ENCODE measurements at regions not wholly inside any gene's neighbourhood (a gene's known extent, or its start where the extent isn't known, plus 50 kb on each side); places are given as distances from the start of the nearest gene placed in this dataset.

DNA sequence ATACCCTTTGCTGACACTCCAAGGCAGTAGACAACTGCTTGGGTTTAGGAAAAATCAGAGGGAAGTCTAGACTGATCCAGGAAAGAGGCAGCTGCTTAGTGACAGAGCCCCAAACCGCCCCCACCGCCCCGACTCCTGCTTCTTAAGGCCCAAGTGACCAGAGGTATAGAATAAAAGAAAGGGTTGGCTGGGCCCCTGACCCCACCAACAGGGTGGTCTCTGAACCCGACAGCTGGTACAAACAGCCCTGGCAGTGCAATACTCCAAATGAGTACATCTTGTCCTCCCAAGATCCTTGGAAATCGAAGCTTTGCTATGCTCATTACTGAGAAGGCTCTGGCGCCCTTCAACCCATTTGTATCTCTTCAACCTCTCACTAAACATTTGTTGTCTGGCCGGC lies 60.6 kb downstream of the PABIR2 start:
- TF ChIP-seq EZH2 (IDR thresholded peaks at IDR 0.05; ENCODE audit: low read length, unreplicated experiment) (no peak), EZH2phosphoT487 (IDR thresholded peaks at IDR 0.05; ENCODE audit: borderline replicate concordance, low read length) (no peak)
- TF ChIP-seq, protein P1, sequence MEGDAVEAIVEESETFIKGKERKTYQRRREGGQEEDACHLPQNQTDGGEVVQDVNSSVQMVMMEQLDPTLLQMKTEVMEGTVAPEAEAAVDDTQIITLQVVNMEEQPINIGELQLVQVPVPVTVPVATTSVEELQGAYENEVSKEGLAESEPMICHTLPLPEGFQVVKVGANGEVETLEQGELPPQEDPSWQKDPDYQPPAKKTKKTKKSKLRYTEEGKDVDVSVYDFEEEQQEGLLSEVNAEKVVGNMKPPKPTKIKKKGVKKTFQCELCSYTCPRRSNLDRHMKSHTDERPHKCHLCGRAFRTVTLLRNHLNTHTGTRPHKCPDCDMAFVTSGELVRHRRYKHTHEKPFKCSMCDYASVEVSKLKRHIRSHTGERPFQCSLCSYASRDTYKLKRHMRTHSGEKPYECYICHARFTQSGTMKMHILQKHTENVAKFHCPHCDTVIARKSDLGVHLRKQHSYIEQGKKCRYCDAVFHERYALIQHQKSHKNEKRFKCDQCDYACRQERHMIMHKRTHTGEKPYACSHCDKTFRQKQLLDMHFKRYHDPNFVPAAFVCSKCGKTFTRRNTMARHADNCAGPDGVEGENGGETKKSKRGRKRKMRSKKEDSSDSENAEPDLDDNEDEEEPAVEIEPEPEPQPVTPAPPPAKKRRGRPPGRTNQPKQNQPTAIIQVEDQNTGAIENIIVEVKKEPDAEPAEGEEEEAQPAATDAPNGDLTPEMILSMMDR (conservative IDR thresholded peaks at IDR 0.05; ENCODE audit: low read depth, low read length), result no peak

All from PC-3 (cell line).